ENCODE measurements at regions not wholly inside any gene's neighbourhood (a gene's known extent, or its start where the extent isn't known, plus 50 kb on each side); places are given as distances from the start of the nearest gene placed in this dataset.

DNA sequence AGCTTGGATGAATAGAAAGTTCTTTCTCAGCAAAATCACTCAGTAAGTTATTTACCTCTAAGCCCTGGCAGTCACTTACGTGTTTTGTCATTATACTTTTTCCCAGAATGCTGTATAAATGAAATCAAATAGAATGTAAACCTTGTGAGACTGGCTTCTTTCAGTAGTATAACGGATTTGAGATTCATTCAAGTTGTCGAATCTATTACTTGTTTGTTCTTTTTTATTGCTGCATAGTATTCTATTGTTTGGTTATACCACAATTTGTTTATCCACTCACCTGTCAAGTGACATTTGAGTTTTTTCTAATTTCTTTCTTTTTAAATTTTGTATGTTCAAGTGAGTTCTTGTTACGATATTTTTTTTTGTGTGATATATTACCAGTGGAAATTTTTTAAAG lies 381.6 kb downstream of the EDEM1 start:
- H3K4me3 ChIP-seq (ENCODE audit: low read depth, low read length): no peak overlapping the region
- no peaks in the 10 kb centered on the region for H3K27me3 ChIP-seq (ENCODE audit: control insufficient read depth, insufficient read depth, low read length)
- no peaks in the 10 kb centered on the region for H3K36me3 ChIP-seq (ENCODE audit: control insufficient read depth, insufficient read depth, low read length)
- no peak overlapping the region for H3K27ac ChIP-seq (ENCODE audit: low read depth, low read length)
- no peaks in the 10 kb centered on the region for H3K4me1 ChIP-seq (ENCODE audit: control insufficient read depth, insufficient read depth, low read length)
- no peak overlapping the region for H3K9ac ChIP-seq (ENCODE audit: low read length)
- H3K9me3 ChIP-seq (ENCODE audit: control insufficient read depth, insufficient read depth, low read depth, low read length): 0 out of 2 replicates have a peak, but pooled peaks cover 5% of the 10 kb centered on the region

- Histone ChIP-seq H3K4me1 (ENCODE audit: control insufficient read depth, insufficient read depth, low read length) (no peaks in the 10 kb centered on the region), H3K27ac (ENCODE audit: low read depth, low read length) (no peak overlapping the region), H3K9ac (ENCODE audit: low read length) (no peak overlapping the region), H3K9me3 (ENCODE audit: control insufficient read depth, insufficient read depth, low read depth, low read length) (0 out of 2 replicates have a peak, but pooled peaks cover under 1% of the 10 kb centered on the region), H3K27me3 (ENCODE audit: control insufficient read depth, insufficient read depth, low read length) (no peaks in the 10 kb centered on the region), H3K36me3 (ENCODE audit: control insufficient read depth, insufficient read depth, low read length) (no peaks in the 10 kb centered on the region), H3K4me3 (ENCODE audit: low read depth, low read length) (no peak overlapping the region)
These were observed 384.7 kb downstream of the EDEM1 start for GRCh38 chr3:5572168-5572567.

DNA sequence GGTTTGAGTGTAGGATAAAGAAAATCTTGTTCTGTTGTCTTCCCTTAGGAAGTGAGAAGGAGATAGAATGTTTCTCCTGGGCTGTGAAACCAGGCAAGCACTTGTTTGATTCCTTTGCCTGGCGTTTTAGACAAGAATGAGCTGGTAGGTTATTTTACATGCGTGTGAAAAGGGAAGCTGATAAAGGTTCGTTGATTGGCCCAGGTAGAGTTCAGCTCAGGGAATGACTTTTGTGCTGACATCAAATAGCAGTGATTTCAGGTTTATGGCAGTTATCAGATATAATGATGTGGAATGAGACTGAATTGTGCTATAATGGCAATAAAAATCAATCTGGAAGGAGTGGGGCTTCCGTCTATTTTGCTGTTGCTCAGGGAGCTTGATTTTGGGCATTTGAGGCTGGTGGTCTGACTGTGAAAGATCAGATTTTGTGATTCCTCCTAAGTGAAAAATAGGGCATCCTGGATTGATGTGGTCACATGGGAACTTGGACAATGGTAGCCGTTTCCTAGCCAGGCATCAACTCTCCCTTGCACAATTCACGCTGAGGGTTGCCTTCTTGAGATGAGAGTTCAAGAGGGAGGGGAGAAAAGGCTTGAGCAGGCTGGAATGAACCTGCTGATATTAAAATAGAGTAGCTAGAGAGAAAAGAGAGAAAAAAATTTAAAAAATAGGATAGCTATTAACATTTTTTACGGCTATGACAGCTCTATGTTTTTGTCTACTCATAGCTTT lies 388.9 kb downstream of the EDEM1 start:
- Histone ChIP-seq H3K4me3 (ENCODE audit: low read depth, low read length) (no peak overlapping the region), H3K4me1 (ENCODE audit: control insufficient read depth, insufficient read depth, low read length) (no peaks in the 10 kb centered on the region), H3K36me3 (ENCODE audit: control insufficient read depth, insufficient read depth, low read length) (no peaks in the 10 kb centered on the region), H3K9ac (ENCODE audit: low read length) (no peak overlapping the region), H3K27me3 (ENCODE audit: control insufficient read depth, insufficient read depth, low read length) (no peaks in the 10 kb centered on the region), H3K9me3 (ENCODE audit: control insufficient read depth, insufficient read depth, low read depth, low read length) (no peaks in the 10 kb centered on the region), H3K27ac (ENCODE audit: low read depth, low read length) (no peak overlapping the region)

DNA sequence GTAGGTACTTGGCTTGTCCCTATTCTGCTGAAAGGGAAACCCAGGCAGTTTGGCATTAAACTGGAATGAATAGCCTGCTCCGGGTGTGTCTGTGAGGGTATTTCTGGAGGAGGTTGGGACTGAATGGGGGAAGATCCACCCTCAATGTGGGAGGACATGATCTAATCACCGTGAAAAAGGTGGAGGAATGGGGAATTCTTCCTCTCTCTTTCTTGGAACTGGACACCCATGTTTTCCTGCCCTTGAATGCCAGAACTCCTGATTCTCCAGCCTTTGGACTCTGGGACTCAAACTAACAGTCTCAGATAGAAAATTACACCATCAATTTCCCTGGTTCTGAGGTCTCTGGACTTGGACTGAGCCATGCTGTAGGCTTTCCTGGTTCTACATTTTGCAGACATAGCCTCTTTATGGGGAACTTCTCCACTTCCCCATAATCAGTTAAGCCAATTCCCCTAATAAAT lies 391.7 kb downstream of the EDEM1 start:
- Histone ChIP-seq H3K27me3 (ENCODE audit: control insufficient read depth, insufficient read depth, low read length) (no peaks in the 10 kb centered on the region), H3K36me3 (ENCODE audit: control insufficient read depth, insufficient read depth, low read length) (no peaks in the 10 kb centered on the region), H3K4me1 (ENCODE audit: control insufficient read depth, insufficient read depth, low read length) (peaks cover 4% of the 10 kb centered on the region; the same call in 1 of the 2 replicates), H3K9ac (ENCODE audit: low read length) (no peak overlapping the region), H3K4me3 (ENCODE audit: low read depth, low read length) (no peak overlapping the region), H3K27ac (ENCODE audit: low read depth, low read length) (no peak overlapping the region), H3K9me3 (ENCODE audit: control insufficient read depth, insufficient read depth, low read depth, low read length) (no peaks in the 10 kb centered on the region)

DNA sequence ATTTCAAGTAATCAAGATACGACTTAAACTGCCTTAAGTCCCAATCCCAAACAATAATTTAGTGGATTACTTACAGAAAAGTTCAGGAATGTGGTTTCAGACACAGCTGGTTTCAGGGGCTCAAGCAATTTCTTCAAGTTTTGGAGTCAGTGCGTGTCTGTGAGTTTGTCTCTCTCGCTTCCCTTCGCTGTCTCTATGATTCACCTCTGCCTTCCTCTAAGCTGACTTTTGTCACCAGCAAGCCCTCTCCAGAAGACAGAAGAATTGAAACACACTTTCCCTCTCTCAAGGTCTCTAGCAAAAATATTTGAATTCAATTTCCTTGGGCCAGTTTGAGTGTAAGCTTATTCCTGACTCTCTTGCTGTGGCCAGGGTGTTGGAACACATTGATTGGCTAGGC lies 392.4 kb downstream of the EDEM1 start:
- no peak overlapping the region for H3K9ac ChIP-seq (ENCODE audit: low read length)

DNA sequence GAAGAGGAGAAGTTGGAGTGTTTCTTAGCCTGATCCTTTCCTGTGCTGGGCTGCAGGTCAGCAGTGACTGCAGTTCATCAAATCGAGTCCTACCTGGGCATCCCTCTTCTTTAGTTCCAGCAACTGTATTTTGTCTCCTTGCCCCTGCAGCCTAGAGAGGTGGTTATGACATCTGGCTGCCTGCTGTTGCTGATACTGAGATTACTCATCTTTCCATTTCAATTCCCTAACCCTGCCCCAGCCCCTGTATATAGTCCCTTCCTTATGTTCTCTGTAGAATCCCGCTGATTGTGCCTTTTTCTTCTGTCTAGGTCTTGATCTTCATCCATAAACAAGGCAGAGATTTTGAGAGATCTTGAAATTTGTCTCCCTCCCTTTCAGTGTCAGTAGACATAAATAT lies 393.3 kb downstream of the EDEM1 start:
- H3K4me1 ChIP-seq (ENCODE audit: control insufficient read depth, insufficient read depth, low read length): peaks cover 4% of the 10 kb centered on the region; the same call in 1 of the 2 replicates
- no peaks in the 10 kb centered on the region for H3K9me3 ChIP-seq (ENCODE audit: control insufficient read depth, insufficient read depth, low read depth, low read length)
- H3K36me3 ChIP-seq (ENCODE audit: control insufficient read depth, insufficient read depth, low read length): no peaks in the 10 kb centered on the region
- H3K9ac ChIP-seq (ENCODE audit: low read length): no peak overlapping the region
- no peak overlapping the region for H3K4me3 ChIP-seq (ENCODE audit: low read depth, low read length)
- H3K27me3 ChIP-seq (ENCODE audit: control insufficient read depth, insufficient read depth, low read length): no peaks in the 10 kb centered on the region
- H3K27ac ChIP-seq (ENCODE audit: low read depth, low read length): no peak overlapping the region

More for the DNA sequence above, 392.4 kb downstream of the EDEM1 start:
- Histone ChIP-seq H3K27ac (ENCODE audit: low read depth, low read length) (no peak overlapping the region), H3K36me3 (ENCODE audit: control insufficient read depth, insufficient read depth, low read length) (no peaks in the 10 kb centered on the region), H3K4me3 (ENCODE audit: low read depth, low read length) (no peak overlapping the region), H3K9me3 (ENCODE audit: control insufficient read depth, insufficient read depth, low read depth, low read length) (no peaks in the 10 kb centered on the region), H3K27me3 (ENCODE audit: control insufficient read depth, insufficient read depth, low read length) (no peaks in the 10 kb centered on the region), H3K4me1 (ENCODE audit: control insufficient read depth, insufficient read depth, low read length) (peaks cover 4% of the 10 kb centered on the region; the same call in 1 of the 2 replicates)

DNA sequence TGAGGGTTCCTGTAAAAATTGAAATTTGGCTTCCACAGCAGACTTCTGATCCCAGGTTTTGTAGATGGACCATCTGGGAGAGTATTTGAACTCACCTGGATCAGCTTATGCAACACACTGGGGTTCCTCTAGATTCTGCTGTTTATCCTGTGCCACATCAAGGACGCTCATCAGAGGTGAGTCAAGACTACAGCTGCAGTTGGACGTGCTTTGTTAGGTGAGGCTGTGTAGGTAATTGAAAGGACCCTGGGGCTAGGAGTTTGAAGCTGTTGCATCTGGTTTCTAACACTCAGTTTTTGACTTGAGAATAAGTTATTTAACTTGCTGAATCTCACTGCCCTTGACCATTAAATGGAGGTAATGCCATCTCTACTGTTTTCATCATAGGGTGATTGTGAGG lies 394.2 kb downstream of the EDEM1 start:
- Histone ChIP-seq H3K9me3 (ENCODE audit: control insufficient read depth, insufficient read depth, low read depth, low read length) (no peaks in the 10 kb centered on the region), H3K4me1 (ENCODE audit: control insufficient read depth, insufficient read depth, low read length) (peaks cover 4% of the 10 kb centered on the region; the same call in 1 of the 2 replicates), H3K9ac (ENCODE audit: low read length) (no peak overlapping the region), H3K27me3 (ENCODE audit: control insufficient read depth, insufficient read depth, low read length) (no peaks in the 10 kb centered on the region), H3K4me3 (ENCODE audit: low read depth, low read length) (no peak overlapping the region), H3K36me3 (ENCODE audit: control insufficient read depth, insufficient read depth, low read length) (no peaks in the 10 kb centered on the region), H3K27ac (ENCODE audit: low read depth, low read length) (no peak overlapping the region)

DNA sequence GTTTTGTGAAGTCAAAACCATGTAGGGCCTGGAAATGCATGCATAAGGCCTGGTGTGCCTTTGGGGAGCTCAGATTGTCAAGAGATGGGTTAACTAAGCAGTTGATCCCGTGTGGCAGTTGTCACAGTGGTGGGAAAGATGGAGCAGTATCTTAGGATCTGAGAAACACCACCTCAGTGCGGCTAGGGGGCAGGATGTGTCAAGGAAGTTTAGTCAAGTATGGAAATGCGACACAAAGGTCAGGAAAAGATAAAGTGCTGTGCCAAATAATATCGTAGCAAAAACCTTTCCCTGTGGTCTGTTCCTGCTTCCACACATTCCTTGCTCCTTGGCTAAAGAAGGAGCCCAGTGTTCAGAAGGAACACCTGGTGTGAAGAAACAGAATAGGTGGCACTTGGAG lies 396.4 kb downstream of the EDEM1 start:
- Histone ChIP-seq H3K36me3 (ENCODE audit: control insufficient read depth, insufficient read depth, low read length) (no peaks in the 10 kb centered on the region), H3K9me3 (ENCODE audit: control insufficient read depth, insufficient read depth, low read depth, low read length) (no peaks in the 10 kb centered on the region), H3K4me3 (ENCODE audit: low read depth, low read length) (no peak overlapping the region), H3K27ac (ENCODE audit: low read depth, low read length) (no peak overlapping the region), H3K4me1 (ENCODE audit: control insufficient read depth, insufficient read depth, low read length) (peaks cover 4% of the 10 kb centered on the region; the same call in 1 of the 2 replicates), H3K9ac (ENCODE audit: low read length) (no peak overlapping the region), H3K27me3 (ENCODE audit: control insufficient read depth, insufficient read depth, low read length) (no peaks in the 10 kb centered on the region)

DNA sequence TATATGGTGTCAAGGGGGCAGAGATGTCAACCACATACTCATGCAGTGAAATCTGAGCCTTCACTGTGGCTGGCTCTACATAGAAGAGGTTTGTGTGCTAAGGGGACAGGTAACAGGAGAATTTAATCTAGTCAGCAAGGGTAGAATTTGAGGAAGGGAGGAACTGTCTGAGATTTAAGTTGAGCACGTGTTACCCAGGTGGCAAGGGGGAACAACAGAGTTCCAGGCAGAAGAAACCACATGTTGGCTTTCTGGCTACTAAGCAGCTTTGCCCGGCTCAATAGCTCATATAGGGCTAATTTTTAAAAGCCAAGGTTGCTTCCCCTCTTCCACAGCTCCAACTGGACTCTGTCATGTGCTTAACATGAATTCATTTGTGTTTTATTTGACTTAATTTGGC lies 397.6 kb downstream of the EDEM1 start:
- peaks cover 4% of the 10 kb centered on the region; the same call in 1 of the 2 replicates for H3K4me1 ChIP-seq (ENCODE audit: control insufficient read depth, insufficient read depth, low read length)
- no peak overlapping the region for H3K9ac ChIP-seq (ENCODE audit: low read length)
- no peak overlapping the region for H3K27ac ChIP-seq (ENCODE audit: low read depth, low read length)
- H3K4me3 ChIP-seq (ENCODE audit: low read depth, low read length): no peak overlapping the region
- H3K27me3 ChIP-seq (ENCODE audit: control insufficient read depth, insufficient read depth, low read length): no peaks in the 10 kb centered on the region
- H3K36me3 ChIP-seq (ENCODE audit: control insufficient read depth, insufficient read depth, low read length): no peaks in the 10 kb centered on the region
- H3K9me3 ChIP-seq (ENCODE audit: control insufficient read depth, insufficient read depth, low read depth, low read length): no peaks in the 10 kb centered on the region

- no peaks in the 10 kb centered on the region for H3K9me3 ChIP-seq (ENCODE audit: control insufficient read depth, insufficient read depth, low read depth, low read length)
- no peaks in the 10 kb centered on the region for H3K36me3 ChIP-seq (ENCODE audit: control insufficient read depth, insufficient read depth, low read length)
- no peak overlapping the region for H3K4me3 ChIP-seq (ENCODE audit: low read depth, low read length)
- no peaks in the 10 kb centered on the region for H3K4me1 ChIP-seq (ENCODE audit: control insufficient read depth, insufficient read depth, low read length)
- no peaks in the 10 kb centered on the region for H3K27me3 ChIP-seq (ENCODE audit: control insufficient read depth, insufficient read depth, low read length)
- no peak overlapping the region for H3K9ac ChIP-seq (ENCODE audit: low read length)
- H3K27ac ChIP-seq (ENCODE audit: low read depth, low read length): no peak overlapping the region
These were observed 419.5 kb downstream of the EDEM1 start for GRCh38 chr3:5606884-5607472.

- H3K27ac ChIP-seq (ENCODE audit: low read depth, low read length): no peak overlapping the region
- no peaks in the 10 kb centered on the region for H3K4me1 ChIP-seq (ENCODE audit: control insufficient read depth, insufficient read depth, low read length)
- no peaks in the 10 kb centered on the region for H3K27me3 ChIP-seq (ENCODE audit: control insufficient read depth, insufficient read depth, low read length)
- H3K9me3 ChIP-seq (ENCODE audit: control insufficient read depth, insufficient read depth, low read depth, low read length): no peaks in the 10 kb centered on the region
- H3K36me3 ChIP-seq (ENCODE audit: control insufficient read depth, insufficient read depth, low read length): no peaks in the 10 kb centered on the region
- no peak overlapping the region for H3K9ac ChIP-seq (ENCODE audit: low read length)
- H3K4me3 ChIP-seq (ENCODE audit: low read depth, low read length): no peak overlapping the region
These were observed 420.1 kb downstream of the EDEM1 start for GRCh38 chr3:5607581-5607980.
